Right lobe of liver (tissue), 6 donors: ENCODE measurements at regions not wholly inside any gene's neighbourhood (a gene's known extent, or its start where the extent isn't known, plus 50 kb on each side); places are given as distances from the start of the nearest gene placed in this dataset.

Experiments used
- ATAC-seq, 4 donors: fragments of 200-7000 bp; cut with Tn5 transposase; one replicate each; pipeline ENCODE4 v1.9.1; 2020; ENCODE audit warnings: mild to moderate bottlenecking in 4 of 4, moderate library complexity in 4 of 4
- DNase-seq, 3 donors: peaks; one replicate each; pipeline ENCODE4 v3.0.0-alpha.2; 2020
- H3K27ac ChIP-seq, 3 donors: fragments of 200-600 bp; one replicate each; pipeline ENCODE4 v1.8.0; 2022
- H3K27me3 ChIP-seq, 2 donors: fragments of 200-600 bp; one replicate each; pipeline ENCODE4 v1.8.0; 2022
- H3K36me3 ChIP-seq, 4 donors: fragments of 200-600 bp; sonication (generic) in 1 of 4; one replicate each; pipeline versions ENCODE4 v1.5.1 to v1.8.0; 2017 to 2022; ENCODE audit warnings: control low read depth in 1 of 4
- H3K4me1 ChIP-seq, 4 donors: fragments of 200-600 bp; sonication (generic) in 1 of 4; one replicate each; pipeline versions ENCODE4 v1.5.1 to v1.8.0; 2017 to 2022; ENCODE audit warnings: control low read depth in 1 of 4
- H3K4me3 ChIP-seq, 3 donors: fragments of 200-600 bp; one replicate each; pipeline ENCODE4 v1.8.0; 2022
- H3K9me3 ChIP-seq, 4 donors: fragments of 200-600 bp; sonication (generic) in 1 of 4; one replicate each; pipeline versions ENCODE4 v1.5.1 to v1.8.0; 2017 to 2022; ENCODE audit warnings: control low read depth in 1 of 4
- CTCF ChIP-seq, 4 donors: fragments of 200-600 bp in 3 of 4; fragments of 450-650 bp in 1 of 4; IDR thresholded peaks; one replicate each; pipeline versions ENCODE4 v1.5.1 to v1.8.0; 2016 to 2022; ENCODE audit warnings: antibody characterized with exemption in 4 of 4, mild to moderate bottlenecking in 2 of 4
- POLR2A ChIP-seq: fragments of 450-650 bp; IDR thresholded peaks from one replicate; pipeline ENCODE4 v1.6.1; 2017; ENCODE audit warnings: antibody characterized with exemption, mild to moderate bottlenecking
- WGBS: methylation state at CpG from one replicate; pipeline ENCODE4 v1.1.6; 2018; ENCODE audit warnings: low coverage, low lambda C conversion rate; ENCODE audit not compliant: insufficient coverage; ENCODE audit errors: missing lambda C conversion rate; 5-methylcytosine and 5-hydroxymethylcytosine counted together
- intact Hi-C, 2 donors: fragments of 100-400 bp; cut with DNase I; formaldehyde crosslinking; loops; one replicate each; pipeline versions ENCODE4 v1.11.2 to v1.14.1; 2022
- donor health status: DM: no; HTN: yes; CAD: no.
- donor health status: DM: no; HTN: no; CAD: no.
- donor health status: DM: no; HTN: no; CAD: no.
- donor health status: DM: no; HTN: yes; CAD: no.
- donor health status: DM: no; HTN: yes; CAD: no.

GRCh38 chr2:157181234-157181633, 76.3 kb upstream of the GALNT5 start:
- intact Hi-C loops, result no loop called here
- TF ChIP-seq CTCF (IDR thresholded peaks at IDR 0.05), result no peak
- TF ChIP-seq POLR2A, result no peak
- ATAC-seq, result no peak
- no peaks in the 10 kb centered on the region for H3K27me3 ChIP-seq
- DNase-seq, result no peak
- H3K9me3 ChIP-seq, result no peaks in the 10 kb centered on the region
- H3K4me3 ChIP-seq, result no peak overlapping the region
- H3K27ac ChIP-seq, result no peak overlapping the region
- WGBS, result 65% methylated on average over 2 of the region's 2 CpGs
- H3K4me1 ChIP-seq, result peaks cover 0 to 7% (median 0%) of the 10 kb centered on the region in 4 donors
- H3K36me3 ChIP-seq, result no peaks in the 10 kb centered on the region

- Histone ChIP-seq H3K4me3 (no peak overlapping the region), H3K9me3 (no peaks in the 10 kb centered on the region), H3K4me1 (peaks cover 0 to 7% (median 0%) of the 10 kb centered on the region in 4 donors), H3K27me3 (no peaks in the 10 kb centered on the region), H3K36me3 (no peaks in the 10 kb centered on the region), H3K27ac (peak overlapping the region in 1 of 3 donors; percentile 54)
- WGBS, result 70% methylated on average over 6 of the region's 6 CpGs
- ATAC-seq (peak in 3 of 4 donors; percentile 9 to 35 (median 25)), DNase-seq (no peak)
- intact Hi-C loops, result no loop called here
- no peak for TF ChIP-seq POLR2A
Observed at GRCh38 chr2:157182204-157182709, 75.2 kb upstream of the GALNT5 start.

- 8% methylated on average over 3 of the region's 3 CpGs for WGBS
- no peaks in the 10 kb centered on the region for H3K36me3 ChIP-seq
- DNase-seq (no peak), ATAC-seq (peak; percentile 73 to 94 (median 83))
- H3K4me1 ChIP-seq, result peaks cover 0 to 7% (median 0%) of the 10 kb centered on the region in 4 donors
- peak overlapping the region in 1 of 3 donors; percentile 54 for H3K27ac ChIP-seq
- no peaks in the 10 kb centered on the region for H3K27me3 ChIP-seq
- no peak overlapping the region for H3K4me3 ChIP-seq
- intact Hi-C loops, result no loop called here
- no peak for TF ChIP-seq CTCF (IDR thresholded peaks at IDR 0.05)
- no peak for TF ChIP-seq POLR2A
- no peaks in the 10 kb centered on the region for H3K9me3 ChIP-seq
Observed at GRCh38 chr2:157182834-157183396, 74.6 kb upstream of the GALNT5 start.

- H3K27ac ChIP-seq, result no peak overlapping the region
- H3K4me3 ChIP-seq, result no peak overlapping the region
- H3K4me1 ChIP-seq, result peaks cover 0 to 7% (median 0%) of the 10 kb centered on the region in 4 donors
- no peaks in the 10 kb centered on the region for H3K36me3 ChIP-seq
- no peak for ATAC-seq
- H3K9me3 ChIP-seq, result no peaks in the 10 kb centered on the region
- WGBS, result 100% methylated on average over 3 of the region's 3 CpGs
- intact Hi-C loops, result no loop called here
- TF ChIP-seq CTCF (IDR thresholded peaks at IDR 0.05) (no peak), POLR2A (no peak)
- DNase-seq, result no peak
- H3K27me3 ChIP-seq, result no peaks in the 10 kb centered on the region
Observed at GRCh38 chr2:157184161-157184895, 73.2 kb upstream of the GALNT5 start.
